MM.1S (cell line): ENCODE measurements at regions not wholly inside any gene's neighbourhood (a gene's known extent, or its start where the extent isn't known, plus 50 kb on each side); places are given as distances from the start of the nearest gene placed in this dataset.

Experiments used
- DNase-seq: peaks from one replicate; pipeline ENCODE4 v3.0.0-alpha.2; 2015
- H2AFZ ChIP-seq: fragments of 300-600 bp; sonication (generic); 2 replicates; pipeline ENCODE4 v1.6.0; 2016; ENCODE audit warnings: antibody characterized with exemption, low read length
- H3F3A ChIP-seq: fragments of 300-600 bp; sonication (generic); 2 replicates; pipeline ENCODE4 v1.6.1; 2016; ENCODE audit warnings: mild to moderate bottlenecking, antibody characterized with exemption, low read length, moderate library complexity, mixed read lengths; ENCODE audit not compliant: insufficient read depth
- H3K27ac ChIP-seq: fragments of 300-600 bp; sonication (generic); 2 replicates; pipeline ENCODE4 v1.5.1; 2016; ENCODE audit warnings: mild to moderate bottlenecking, low read length
- H3K27me3 ChIP-seq: fragments of 300-600 bp; sonication (generic); replicated peaks from 2 replicates; pipeline ENCODE4 v1.6.0; 2016; ENCODE audit warnings: low read length; ENCODE audit not compliant: insufficient read depth
- H3K36me3 ChIP-seq: fragments of 300-600 bp; sonication (generic); replicated peaks from 2 replicates; pipeline ENCODE4 v1.6.1; 2016; ENCODE audit warnings: mild to moderate bottlenecking, low read length, mixed read lengths; ENCODE audit not compliant: insufficient read depth
- H3K4me1 ChIP-seq: fragments of 300-600 bp; sonication (generic); 2 replicates; pipeline ENCODE4 v1.6.1; 2016; ENCODE audit warnings: low read length, mixed read lengths
- H3K4me2 ChIP-seq: fragments of 300-600 bp; sonication (generic); 2 replicates; pipeline ENCODE4 v1.6.0; 2016; ENCODE audit warnings: low read depth, low read length
- H3K4me3 ChIP-seq: fragments of 300-600 bp; sonication (generic); 2 replicates; pipeline ENCODE4 v1.5.1; 2016; ENCODE audit warnings: low read length, mixed read lengths
- H3K79me2 ChIP-seq: fragments of 300-600 bp; sonication (generic); 2 replicates; pipeline ENCODE4 v1.6.1; 2016; ENCODE audit warnings: mixed run types, low read length, mixed read lengths
- H3K9ac ChIP-seq: fragments of 300-600 bp; sonication (generic); 2 replicates; pipeline ENCODE4 v1.6.1; 2016; ENCODE audit warnings: low read length, mixed read lengths
- H3K9me2 ChIP-seq: fragments of 300-600 bp; sonication (generic); replicated peaks from 2 replicates; pipeline ENCODE4 v1.6.1; 2016; ENCODE audit warnings: mild to moderate bottlenecking, low read length, mixed read lengths; ENCODE audit not compliant: insufficient read depth
- H3K9me3 ChIP-seq: fragments of 300-600 bp; sonication (generic); replicated peaks from 2 replicates; pipeline ENCODE4 v1.6.1; 2016; ENCODE audit warnings: mild to moderate bottlenecking, low read length, mixed read lengths; ENCODE audit not compliant: insufficient read depth
- H4K20me1 ChIP-seq: fragments of 300-600 bp; sonication (generic); 2 replicates; pipeline ENCODE4 v1.6.1; 2016; ENCODE audit warnings: mild to moderate bottlenecking, low read length, moderate library complexity, mixed read lengths; ENCODE audit not compliant: insufficient read depth
- EZH2 ChIP-seq: fragments of 300-600 bp; sonication (generic); optimal IDR thresholded peaks from 2 replicates; pipeline ENCODE3; 2017; ENCODE audit warnings: low read depth, mild to moderate bottlenecking, antibody characterized with exemption, low read length, mixed read lengths
- EZH2phosphoT487 ChIP-seq: fragments of 300-600 bp; sonication (generic); IDR thresholded peaks from 2 replicates; pipeline ENCODE4 v1.6.1; 2018; ENCODE audit warnings: antibody characterized with exemption, low read length
- TF ChIP-seq, protein P1 (sequence below): fragments of 300-600 bp; sonication (generic); IDR thresholded peaks from 2 replicates; pipeline ENCODE4 v1.5.1; 2016; ENCODE audit warnings: antibody characterized with exemption, low read length, mixed read lengths

DNA sequence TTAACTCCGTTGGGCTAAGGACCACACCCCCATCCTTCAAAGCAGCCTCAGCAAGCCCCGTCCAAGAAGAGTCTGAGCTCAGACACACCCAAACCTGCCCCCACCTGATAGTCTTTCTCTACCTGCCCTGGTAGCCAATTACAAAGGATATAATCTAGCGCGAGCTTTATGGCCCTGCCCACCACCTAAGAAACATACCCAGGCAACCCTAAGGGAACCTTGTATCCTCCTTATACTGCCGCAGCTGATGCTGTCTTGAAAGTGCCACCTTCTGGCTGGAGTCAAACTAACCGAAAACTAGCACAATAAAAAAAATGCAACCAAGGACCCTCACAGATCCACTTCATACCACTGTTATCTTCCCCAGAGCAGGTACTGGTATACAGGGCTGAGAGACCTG lies 628.3 kb upstream of the REG3G start:
- Histone ChIP-seq H3F3A (no peaks in the 10 kb centered on the region), H3K36me3 (no peaks in the 10 kb centered on the region), H3K9me3 (no peaks in the 10 kb centered on the region), H3K4me1 (no peaks in the 10 kb centered on the region), H4K20me1 (no peaks in the 10 kb centered on the region), H3K4me2 (no peak overlapping the region), H3K79me2 (no peaks in the 10 kb centered on the region), H3K9ac (no peak overlapping the region), H3K27me3 (no peaks in the 10 kb centered on the region), H3K9me2 (no peaks in the 10 kb centered on the region), H2AFZ (no peak overlapping the region), H3K27ac (no peak overlapping the region), H3K4me3 (no peak overlapping the region)
- TF ChIP-seq EZH2 (no peak), EZH2phosphoT487 (no peak)
- TF ChIP-seq, protein P1, sequence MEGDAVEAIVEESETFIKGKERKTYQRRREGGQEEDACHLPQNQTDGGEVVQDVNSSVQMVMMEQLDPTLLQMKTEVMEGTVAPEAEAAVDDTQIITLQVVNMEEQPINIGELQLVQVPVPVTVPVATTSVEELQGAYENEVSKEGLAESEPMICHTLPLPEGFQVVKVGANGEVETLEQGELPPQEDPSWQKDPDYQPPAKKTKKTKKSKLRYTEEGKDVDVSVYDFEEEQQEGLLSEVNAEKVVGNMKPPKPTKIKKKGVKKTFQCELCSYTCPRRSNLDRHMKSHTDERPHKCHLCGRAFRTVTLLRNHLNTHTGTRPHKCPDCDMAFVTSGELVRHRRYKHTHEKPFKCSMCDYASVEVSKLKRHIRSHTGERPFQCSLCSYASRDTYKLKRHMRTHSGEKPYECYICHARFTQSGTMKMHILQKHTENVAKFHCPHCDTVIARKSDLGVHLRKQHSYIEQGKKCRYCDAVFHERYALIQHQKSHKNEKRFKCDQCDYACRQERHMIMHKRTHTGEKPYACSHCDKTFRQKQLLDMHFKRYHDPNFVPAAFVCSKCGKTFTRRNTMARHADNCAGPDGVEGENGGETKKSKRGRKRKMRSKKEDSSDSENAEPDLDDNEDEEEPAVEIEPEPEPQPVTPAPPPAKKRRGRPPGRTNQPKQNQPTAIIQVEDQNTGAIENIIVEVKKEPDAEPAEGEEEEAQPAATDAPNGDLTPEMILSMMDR, result no peak
- DNase-seq, result no peak

DNA sequence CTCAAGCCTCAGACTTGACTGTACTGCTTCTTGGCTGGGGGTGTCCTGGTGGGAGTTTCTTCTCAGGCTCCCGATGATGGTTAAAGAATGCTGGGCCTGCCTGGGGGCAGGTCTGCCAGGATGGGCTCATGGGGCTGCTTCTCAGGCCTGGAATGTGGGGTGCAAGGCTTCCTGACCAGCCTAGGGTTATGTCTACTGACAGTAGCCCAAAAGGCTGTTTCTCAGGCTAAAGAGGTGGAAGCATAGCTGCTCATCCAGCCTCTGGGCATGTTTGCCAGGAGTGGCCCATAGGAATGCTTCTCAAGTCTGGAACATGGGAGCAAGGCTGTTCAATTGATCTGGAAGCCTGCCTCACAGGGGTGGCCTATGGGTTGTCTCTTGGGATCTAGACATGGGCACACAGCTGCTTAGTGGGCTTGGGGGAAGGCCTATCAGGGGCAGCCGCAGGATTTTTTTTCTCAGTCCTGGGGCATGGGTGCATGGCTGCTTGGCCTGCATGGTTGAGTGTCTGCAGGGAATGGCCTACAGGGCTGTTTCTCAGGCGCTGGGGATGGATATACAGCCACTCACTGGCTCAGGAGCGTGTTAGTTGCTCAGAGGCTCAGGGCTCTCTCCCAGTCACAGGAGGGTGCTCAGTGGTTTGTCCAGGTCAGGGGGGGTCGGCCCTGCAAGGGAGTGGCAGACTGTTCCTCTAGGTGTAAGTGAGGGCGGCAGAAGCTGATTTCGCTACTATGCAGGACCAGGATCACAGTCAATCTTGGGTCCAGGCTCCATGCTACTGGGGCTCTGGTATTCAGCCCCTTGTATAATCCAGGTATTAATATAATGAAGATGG lies 617.3 kb upstream of the REG3G start:
- no peaks in the 10 kb centered on the region for H3K4me1 ChIP-seq
- H3K9me3 ChIP-seq, result no peaks in the 10 kb centered on the region
- no peak overlapping the region for H3K9ac ChIP-seq
- H3K4me3 ChIP-seq, result no peak overlapping the region
- H3K79me2 ChIP-seq, result no peaks in the 10 kb centered on the region
- no peak for TF ChIP-seq EZH2phosphoT487
- TF ChIP-seq, protein P1, result no peak
- no peak for TF ChIP-seq EZH2
- no peaks in the 10 kb centered on the region for H4K20me1 ChIP-seq
- H3F3A ChIP-seq, result no peaks in the 10 kb centered on the region
- no peak overlapping the region for H3K4me2 ChIP-seq
- no peaks in the 10 kb centered on the region for H3K9me2 ChIP-seq
- no peak overlapping the region for H3K27ac ChIP-seq
- H2AFZ ChIP-seq, result no peak overlapping the region
- DNase-seq, result no peak
- H3K27me3 ChIP-seq, result no peaks in the 10 kb centered on the region
- no peaks in the 10 kb centered on the region for H3K36me3 ChIP-seq

- no peaks in the 10 kb centered on the region for H3K4me1 ChIP-seq
- H3K36me3 ChIP-seq, result no peaks in the 10 kb centered on the region
- H2AFZ ChIP-seq, result no peak overlapping the region
- H3K79me2 ChIP-seq, result no peaks in the 10 kb centered on the region
- no peaks in the 10 kb centered on the region for H3K9me2 ChIP-seq
- no peaks in the 10 kb centered on the region for H3F3A ChIP-seq
- H3K4me2 ChIP-seq, result no peak overlapping the region
- H3K27me3 ChIP-seq, result no peaks in the 10 kb centered on the region
- TF ChIP-seq EZH2phosphoT487, result no peak
- TF ChIP-seq EZH2, result no peak
- TF ChIP-seq, protein P1, result no peak
- H3K9ac ChIP-seq, result no peak overlapping the region
- H3K4me3 ChIP-seq, result no peak overlapping the region
- no peaks in the 10 kb centered on the region for H4K20me1 ChIP-seq
- DNase-seq, result no peak
- H3K27ac ChIP-seq, result no peak overlapping the region
- no peaks in the 10 kb centered on the region for H3K9me3 ChIP-seq
Observed at GRCh38 chr2:78408795-78409118, 616.7 kb upstream of the REG3G start.
